Heart left ventricle (tissue), 16 donors: ENCODE measurements at regions not wholly inside any gene's neighbourhood (a gene's known extent, or its start where the extent isn't known, plus 50 kb on each side); places are given as distances from the start of the nearest gene placed in this dataset.

Experiments used
- ATAC-seq, 4 donors: fragments of 200-7000 bp; cut with Tn5 transposase; one replicate each; pipeline ENCODE4 v1.9.1; 2020 to 2022; ENCODE audit warnings: moderate library complexity in 4 of 4, mild to moderate bottlenecking in 3 of 4, moderate number of reproducible peaks in 1 of 4
- DNase-seq, 5 donors: peaks; one replicate each; pipeline ENCODE4 v3.0.0-alpha.2; 2020
- H3K27ac ChIP-seq, 12 donors: fragments of 200-600 bp; sonication (generic) in 4 of 12; one replicate each; pipeline versions ENCODE4 v1.5.0 to v1.8.0; 2016 to 2022; ENCODE audit warnings: mild to moderate bottlenecking in 2 of 12
- H3K27me3 ChIP-seq, 9 donors: fragments of 200-600 bp; sonication (generic) in 2 of 9; one replicate each; pipeline versions ENCODE4 v1.5.1 to v1.8.0; 2016 to 2022; ENCODE audit warnings: mild to moderate bottlenecking in 3 of 9
- H3K36me3 ChIP-seq, 9 donors: fragments of 200-600 bp; sonication (generic) in 2 of 9; one replicate each; pipeline versions ENCODE4 v1.5.0 to v1.8.0; 2018 to 2022; ENCODE audit warnings: mild to moderate bottlenecking in 2 of 9
- H3K4me1 ChIP-seq, 12 donors: fragments of 200-600 bp; sonication (generic) in 4 of 12; one replicate each; pipeline versions ENCODE4 v1.5.0 to v1.8.0; 2016 to 2022; ENCODE audit warnings: mild to moderate bottlenecking in 3 of 12
- H3K4me3 ChIP-seq, 12 donors: fragments of 200-600 bp; sonication (generic) in 4 of 12; one replicate each; pipeline versions ENCODE4 v1.5.0 to v1.8.0; 2017 to 2022; ENCODE audit warnings: mild to moderate bottlenecking in 9 of 12, moderate library complexity in 4 of 12
- H3K9me3 ChIP-seq, 12 donors: fragments of 200-600 bp; sonication (generic) in 4 of 12; one replicate each; pipeline versions ENCODE4 v1.5.0 to v1.8.0; 2016 to 2022; ENCODE audit warnings: mild to moderate bottlenecking in 1 of 12
- POLR2A ChIP-seq, 2 donors: fragments of 450-650 bp; IDR thresholded peaks; one replicate each; pipeline ENCODE4 v1.6.1; 2017; ENCODE audit warnings: antibody characterized with exemption in 2 of 2, mild to moderate bottlenecking in 2 of 2, moderate library complexity in 2 of 2
- WGBS, 4 donors: extraction: QIAGEN DNeasy Blood & Tissue Kit in 2 of 4; methylation state at CpG; one replicate each; pipeline versions ENCODE4 v1.1.5 to v1.1.7; 2013 to 2018; 5-methylcytosine and 5-hydroxymethylcytosine counted together
- intact Hi-C, 10 donors: fragments of 100-400 bp; cut with DNase I; formaldehyde crosslinking; loops; one replicate each; pipeline versions ENCODE4 v1.11.1 to v1.14.2; 2022
- TF ChIP-seq, protein P1 (sequence below), 12 donors: fragments of 200-600 bp; sonication (generic) in 4 of 12; IDR thresholded peaks; one replicate each; pipeline versions ENCODE4 v1.5.0 to v1.8.0; 2018 to 2022; ENCODE audit warnings: antibody characterized with exemption in 12 of 12, mild to moderate bottlenecking in 5 of 12
- donor health status: ischemic (EF 13 %, LVEDD 7.1; RV severe dilation, severe dysfunction).
- donor health status: healthy with polysubstance abuse.
- donor health status: DM: no; HTN: yes; CAD: no.
- donor health status: DM: no; HTN: no; CAD: no.
- donor health status: ischemic (EF 25% LVEDD 6.9; RV normal size, moderate dysfunction).
- donor health status: ischemic (EF 25% LVEDD 5.7; RV mildly dilated, moderate dysfunction).
- donor health status: healthy.
- donor health status: DM: yes; HTN: yes; CAD: no.
- donor health status: ischemic (EF 35%, LVEDD 5.7; RV mildly dilated, moderate dysfunction).
- donor health status: nonischemic (EF 11% LVEDD 7.7; RV severe dilation, severe dysfunction).
- donor health status: DM: yes; HTN: yes; CAD: no.
- donor health status: PGD.
- donor health status: ischemic (EF 29% LVEDD 5.4; RV normal size, mild dysfunction).
- donor health status: nonischemic (EF 23%, LVEDD 6.1; RV moderate dilation, normal function).

DNA sequence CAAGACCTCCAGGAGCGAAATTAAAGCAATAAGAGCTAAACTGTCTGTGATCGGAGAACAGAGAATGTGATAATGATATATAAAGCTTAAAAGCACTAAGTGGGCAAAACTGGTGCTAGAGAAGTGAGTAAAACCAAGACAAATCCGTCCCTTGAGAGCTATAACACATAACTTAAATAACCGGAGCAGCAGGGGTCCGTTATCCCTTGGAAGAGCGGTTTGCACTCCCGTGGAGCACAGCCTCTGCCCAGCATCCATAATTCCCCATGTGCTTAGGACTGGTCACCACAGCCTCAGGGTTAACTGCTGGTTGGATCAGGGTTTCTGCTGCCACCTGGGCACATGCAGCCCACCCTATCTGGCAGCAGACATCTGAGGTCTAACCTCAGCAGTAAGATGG lies 489.0 kb downstream of the NPIPA7 start:
- ATAC-seq (no peak), DNase-seq (no peak)
- intact Hi-C loops: loop anchor here in 7 of 10 donors (10.0 kb wide), 6 partner anchors 407 to 717 kb away; partner anchors contain the start of gene XYLT1 (in 2 of the 7)
- Histone ChIP-seq H3K27me3 (peaks cover 0 to 5% (median 0%) of the 10 kb centered on the region in 9 donors), H3K4me3 (no peak overlapping the region), H3K4me1 (peaks cover 0 to 22% (median 4%) of the 10 kb centered on the region in 12 donors), H3K36me3 (no peaks in the 10 kb centered on the region), H3K27ac (no peak overlapping the region), H3K9me3 (no peaks in the 10 kb centered on the region)
- whole genome bisulfite sequencing, 4 donors: 61 to 72% (median 67%) methylated on average over 7 of the region's 7 CpGs
- TF ChIP-seq POLR2A (IDR thresholded peaks at IDR 0.05): no peak
- TF ChIP-seq, protein P1, sequence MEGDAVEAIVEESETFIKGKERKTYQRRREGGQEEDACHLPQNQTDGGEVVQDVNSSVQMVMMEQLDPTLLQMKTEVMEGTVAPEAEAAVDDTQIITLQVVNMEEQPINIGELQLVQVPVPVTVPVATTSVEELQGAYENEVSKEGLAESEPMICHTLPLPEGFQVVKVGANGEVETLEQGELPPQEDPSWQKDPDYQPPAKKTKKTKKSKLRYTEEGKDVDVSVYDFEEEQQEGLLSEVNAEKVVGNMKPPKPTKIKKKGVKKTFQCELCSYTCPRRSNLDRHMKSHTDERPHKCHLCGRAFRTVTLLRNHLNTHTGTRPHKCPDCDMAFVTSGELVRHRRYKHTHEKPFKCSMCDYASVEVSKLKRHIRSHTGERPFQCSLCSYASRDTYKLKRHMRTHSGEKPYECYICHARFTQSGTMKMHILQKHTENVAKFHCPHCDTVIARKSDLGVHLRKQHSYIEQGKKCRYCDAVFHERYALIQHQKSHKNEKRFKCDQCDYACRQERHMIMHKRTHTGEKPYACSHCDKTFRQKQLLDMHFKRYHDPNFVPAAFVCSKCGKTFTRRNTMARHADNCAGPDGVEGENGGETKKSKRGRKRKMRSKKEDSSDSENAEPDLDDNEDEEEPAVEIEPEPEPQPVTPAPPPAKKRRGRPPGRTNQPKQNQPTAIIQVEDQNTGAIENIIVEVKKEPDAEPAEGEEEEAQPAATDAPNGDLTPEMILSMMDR (IDR thresholded peaks at IDR 0.05): no peak

DNA sequence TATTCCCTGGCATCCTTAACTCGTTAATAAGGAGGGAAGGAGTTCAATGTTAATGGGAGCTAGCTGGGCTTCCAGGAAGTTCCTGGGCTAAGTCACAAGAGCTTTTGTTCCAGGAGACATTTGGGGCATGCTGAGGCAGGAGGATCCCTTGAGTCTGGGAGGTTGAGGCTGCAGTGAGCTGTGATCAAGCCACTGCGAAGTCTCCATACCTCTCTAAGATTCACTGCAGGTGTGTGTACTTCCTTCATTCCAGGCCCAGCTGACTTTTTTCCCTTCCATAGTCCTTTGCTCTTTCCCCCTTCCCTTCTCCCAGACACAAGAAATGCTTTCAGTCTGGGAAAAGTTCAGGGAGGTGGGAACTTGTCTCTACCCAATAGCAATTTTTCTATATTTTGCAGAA lies 489.8 kb downstream of the NPIPA7 start:
- TF ChIP-seq POLR2A (IDR thresholded peaks at IDR 0.05): no peak
- TF ChIP-seq, protein P1 (IDR thresholded peaks at IDR 0.05): no peak

GRCh38 chr16:16869746-16870145 lies 490.8 kb downstream of the NPIPA7 start:
- TF ChIP-seq POLR2A (IDR thresholded peaks at IDR 0.05): no peak
- TF ChIP-seq, protein P1 (IDR thresholded peaks at IDR 0.05): no peak
- no peak overlapping the region for H3K27ac ChIP-seq
- H3K27me3 ChIP-seq: peaks cover 0 to 5% (median 0%) of the 10 kb centered on the region in 9 donors
- ATAC-seq: no peak
- no peak overlapping the region for H3K4me3 ChIP-seq
- H3K9me3 ChIP-seq: no peaks in the 10 kb centered on the region
- no peaks in the 10 kb centered on the region for H3K36me3 ChIP-seq
- 58 to 72% (median 63%) methylated on average over 5 of the region's 5 CpGs for WGBS, 4 donors
- intact Hi-C loops: loop anchor here in 7 of 10 donors (10.0 kb wide), 6 partner anchors 405 to 715 kb away; partner anchors contain the start of gene XYLT1 (in 2 of the 7)
- H3K4me1 ChIP-seq: peaks cover 0 to 13% (median 0%) of the 10 kb centered on the region in 12 donors
- DNase-seq: no peak

More for the DNA sequence above, 489.8 kb downstream of the NPIPA7 start:
- H3K27me3 ChIP-seq: peaks cover 0 to 5% (median 0%) of the 10 kb centered on the region in 9 donors
- intact Hi-C loops: loop anchor here in 7 of 10 donors (10.0 kb wide), 6 partner anchors 406 to 716 kb away; partner anchors contain the start of gene XYLT1 (in 2 of the 7)
- H3K4me3 ChIP-seq: no peak overlapping the region
- H3K9me3 ChIP-seq: no peaks in the 10 kb centered on the region
- WGBS, 4 donors: 47 to 60% (median 48%) methylated on average over 2 of the region's 2 CpGs
- H3K4me1 ChIP-seq: peaks cover 0 to 22% (median 2%) of the 10 kb centered on the region in 12 donors
- ATAC-seq (no peak), DNase-seq (no peak)
- H3K36me3 ChIP-seq: no peaks in the 10 kb centered on the region
- H3K27ac ChIP-seq: no peak overlapping the region

DNA sequence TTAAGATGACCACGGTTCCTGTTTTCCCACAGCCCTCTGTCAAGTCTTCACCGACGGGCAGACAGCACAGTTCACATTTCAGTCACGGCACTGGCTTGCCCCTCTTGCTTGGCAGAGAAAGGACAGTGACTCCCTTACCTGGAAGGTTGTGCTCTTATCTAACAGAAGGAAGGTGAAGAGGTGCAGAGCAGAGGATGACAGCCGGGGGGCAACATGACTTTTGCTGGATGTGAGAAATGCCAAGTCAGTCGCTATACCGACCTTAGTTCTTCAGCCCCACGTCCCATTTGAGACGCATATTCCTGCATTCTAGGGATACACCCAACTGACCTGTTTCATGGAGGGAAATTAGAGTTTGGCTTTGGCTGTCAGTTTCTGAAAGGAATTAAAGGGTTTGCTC lies 492.3 kb downstream of the NPIPA7 start:
- peaks cover 0 to 5% (median 0%) of the 10 kb centered on the region in 9 donors for H3K27me3 ChIP-seq
- intact Hi-C loops: no loop called here
- no peaks in the 10 kb centered on the region for H3K9me3 ChIP-seq
- DNase-seq (no peak), ATAC-seq (no peak)
- no peak overlapping the region for H3K27ac ChIP-seq
- no peaks in the 10 kb centered on the region for H3K4me1 ChIP-seq
- no peaks in the 10 kb centered on the region for H3K36me3 ChIP-seq
- no peak overlapping the region for H3K4me3 ChIP-seq
- WGBS, 4 donors: 40 to 63% (median 44%) methylated on average over 8 to 9 of the region's 9 CpGs
- TF ChIP-seq, protein P1 (IDR thresholded peaks at IDR 0.05): no peak
- no peak for TF ChIP-seq POLR2A (IDR thresholded peaks at IDR 0.05)
